A549 (cell line): ENCODE measurements at regions not wholly inside any gene's neighbourhood (a gene's known extent, or its start where the extent isn't known, plus 50 kb on each side); places are given as distances from the start of the nearest gene placed in this dataset.
"Not testable (repeated sequence)": the region's sequence is repeated elsewhere in the genome, so short reads cannot be mapped to it uniquely, and the experiment has no call there.

ENCODE experiments used
- ATAC-seq, 2 experiments: fragments of 200-7000 bp in 1 of 2; fragments of >200 bp in 1 of 2; cut with Nextera tagmentation in 1 of 2; cut with Tn5 transposase in 1 of 2; 3 replicates each; pipeline versions ENCODE4 v1.8.0 to v1.9.1; 2018 to 2020; ENCODE audit warnings: mild to moderate bottlenecking in 1 of 2, moderate library complexity in 1 of 2
- CTCF ChIA-PET: fragments of 300-600 bp; sonication (Branson Sonifier 250); formaldehyde crosslinking; extraction: SDS; loops from one replicate; lab custom pipeline; 2021; ENCODE audit warnings: antibody characterized with exemption, inconsistent platforms; lab: Yijun Ruan, JAX
- POLR2A ChIA-PET: fragments of 350-600 bp; formaldehyde crosslinking; extraction: SDS; loops from one replicate; lab custom pipeline; 2021; ENCODE audit warnings: antibody characterized with exemption, inconsistent platforms; lab: Yijun Ruan, JAX
- DNase-seq, 2 experiments: peaks; one replicate each; pipeline versions ENCODE4 v3.0.0 to v3.0.0-alpha.2; 2011 to 2016; ENCODE audit warnings: low read depth in 1 of 2, low spot score in 1 of 2
- FAIRE-seq: peaks from 2 replicates; lab custom pipeline; 2011; peaks lifted over from hg19 to GRCh38; lab: Jason Lieb, UNC
- H3K27ac ChIP-seq, 2 experiments: fragments of >200 bp; sonication (Bioruptor Twin); formaldehyde crosslinking; 3 replicates each; pipeline ENCODE4 v1.5.1; 2016 to 2017
- H3K4me1 ChIP-seq: fragments of >200 bp; sonication (Bioruptor Twin); formaldehyde crosslinking; 3 replicates; pipeline ENCODE4 v1.6.1; 2016
- H3K4me2 ChIP-seq: fragments of >200 bp; sonication (Bioruptor Twin); formaldehyde crosslinking; 3 replicates; pipeline ENCODE4 v1.6.1; 2016
- H3K4me3 ChIP-seq: fragments of >200 bp; sonication (Bioruptor Twin); formaldehyde crosslinking; 3 replicates; pipeline ENCODE4 v1.5.1; 2016
- H3K9me3 ChIP-seq: fragments of >200 bp; sonication (Bioruptor Twin); formaldehyde crosslinking; 3 replicates; pipeline ENCODE4 v1.6.1; 2016
- E2F6 ChIP-seq: IDR thresholded peaks from 2 replicates; pipeline ENCODE4 v1.6.1; 2012; ENCODE audit warnings: low read depth, borderline replicate concordance
- EHMT2 ChIP-seq: fragments of 200-600 bp; sonication (generic); IDR thresholded peaks from 2 replicates; pipeline ENCODE4 v1.6.1; 2016; ENCODE audit warnings: antibody characterized with exemption, low read depth, mild to moderate bottlenecking, moderate library complexity
- ESRRA ChIP-seq: fragments of 150-350 bp; IDR thresholded peaks from 2 replicates; pipeline ENCODE4 v1.6.1; 2014; ENCODE audit warnings: mild to moderate bottlenecking, low read length, borderline replicate concordance
- HES2 ChIP-seq: fragments of >200 bp; sonication (Bioruptor Twin); formaldehyde crosslinking; IDR thresholded peaks from 2 replicates; pipeline ENCODE4 v1.6.1; 2016
- KDM5A ChIP-seq: fragments of 200-600 bp; sonication (generic); IDR thresholded peaks from 2 replicates; pipeline ENCODE4 v1.6.1; 2016; ENCODE audit warnings: antibody characterized with exemption, mild to moderate bottlenecking
- MAFK ChIP-seq: fragments of 450-650 bp; IDR thresholded peaks from 2 replicates; pipeline ENCODE4 v1.6.1; 2014; ENCODE audit not compliant: partially characterized antibody
- MYC ChIP-seq: IDR thresholded peaks from 2 replicates; pipeline ENCODE4 v1.6.1; 2012; ENCODE audit warnings: mild to moderate bottlenecking, inconsistent platforms, low read length, improper control_type of control experiment, borderline replicate concordance
- POLR2A ChIP-seq: IDR thresholded peaks from 2 replicates; pipeline ENCODE4 v1.6.1; 2012; ENCODE audit warnings: mild to moderate bottlenecking, low read length
- RAD21 ChIP-seq, 2 experiments: fragments of >200 bp in 1 of 2; sonication (Bioruptor Twin) in 1 of 2; formaldehyde crosslinking in 1 of 2; IDR thresholded peaks in 1 of 2; conservative IDR thresholded peaks in 1 of 2; 2 replicates in 1 of 2; 3 replicates in 1 of 2; pipeline ENCODE4 v1.6.1; 2012 to 2018; ENCODE audit warnings: inconsistent platforms in 1 of 2
- RCOR1 ChIP-seq: fragments of 150-350 bp; IDR thresholded peaks from 2 replicates; pipeline ENCODE4 v1.6.1; 2014; ENCODE audit warnings: antibody characterized with exemption, low read length, low read depth
- REST ChIP-seq: fragments of 200-600 bp; sonication (generic); IDR thresholded peaks from 2 replicates; pipeline ENCODE4 v1.6.1; 2016; ENCODE audit warnings: antibody characterized with exemption, mild to moderate bottlenecking, moderate library complexity
- SREBF2 ChIP-seq: fragments of 450-650 bp; IDR thresholded peaks from 2 replicates; pipeline ENCODE4 v1.6.1; 2014; ENCODE audit warnings: mild to moderate bottlenecking, moderate library complexity
- TFCP2L1 ChIP-seq: fragments of 250-450 bp; sonication (Bioruptor Pico); IDR thresholded peaks from 2 replicates; pipeline ENCODE4 v1.5.0; 2021; ENCODE audit warnings: mild to moderate bottlenecking
- TP53 ChIP-seq: fragments of 250-450 bp; sonication (Bioruptor Pico); IDR thresholded peaks from 2 replicates; pipeline ENCODE4 v1.5.0; 2021; ENCODE audit warnings: mild to moderate bottlenecking, moderate library complexity
- USF2 ChIP-seq: fragments of 450-650 bp; IDR thresholded peaks from 2 replicates; pipeline ENCODE4 v1.6.1; 2014; ENCODE audit warnings: antibody characterized with exemption
- ZSCAN20 ChIP-seq: fragments of 250-450 bp; sonication (Bioruptor Pico); IDR thresholded peaks from 2 replicates; pipeline ENCODE4 v1.8.0; 2022; ENCODE audit warnings: mild to moderate bottlenecking, moderate library complexity
- WGBS: methylation state at CpG from one replicate; pipeline ENCODE4 v1.1.6; 2017; ENCODE audit errors: missing lambda C conversion rate; 5-methylcytosine and 5-hydroxymethylcytosine counted together

- no peak for TF ChIP-seq EHMT2
- no peak for TF ChIP-seq MYC
- TF ChIP-seq SREBF2, result no peak
Measured at GRCh38 chr2:184155791-184156190, 442.5 kb upstream of the ZNF804A start (continued).

- CTCF ChIA-PET, result no interaction called here
- POLR2A ChIA-PET, result no interaction called here
- WGBS, result 21% methylated on average over 2 of the region's 2 CpGs
Measured at GRCh38 chr2:184157141-184157540, 441.2 kb upstream of the ZNF804A start.

GRCh38 chr2:184162426-184162825 lies 435.9 kb upstream of the ZNF804A start:
- TF ChIP-seq TFCP2L1 (CRISPR knock-in tag) (no peak), E2F6 (no peak)
- no peak overlapping the region for H3K27ac ChIP-seq
- no peak overlapping the region for H3K4me2 ChIP-seq
- WGBS, result 56% methylated on average over 2 of the region's 2 CpGs
- ChIA-PET CTCF (no interaction called here), POLR2A (no interaction called here)
- ATAC-seq (no peak), DNase-seq (no peak), FAIRE-seq (no peak)
- no peaks in the 10 kb centered on the region for H3K4me1 ChIP-seq
- no peaks in the 10 kb centered on the region for H3K9me3 ChIP-seq
- no peak overlapping the region for H3K4me3 ChIP-seq

More at GRCh38 chr2:184157141-184157540, 441.2 kb upstream of the ZNF804A start:
- H3K27ac ChIP-seq, result no peak overlapping the region
- TF ChIP-seq ZSCAN20 (CRISPR knock-in tag) (no peak), SREBF2 (no peak), KDM5A (no peak), RAD21 (conservative IDR thresholded peaks at IDR 0.05 in 1 of 2, IDR thresholded peaks at IDR 0.05 in 1 of 2) (no peak), USF2 (no peak), RCOR1 (no peak), POLR2A (no peak), MAFK (no peak), HES2 (no peak), REST (no peak), ESRRA (no peak), EHMT2 (no peak), TP53 (CRISPR knock-in tag) (no peak)
- TF ChIP-seq, all 56 proteins: peak for 0
- Histone ChIP-seq H3K4me3 (no peak overlapping the region), H3K4me2 (no peak overlapping the region), H3K4me1 (no peaks in the 10 kb centered on the region), H3K9me3 (no peaks in the 10 kb centered on the region)
- FAIRE-seq (no peak), DNase-seq (no peak), ATAC-seq (no peak)

GRCh38 chr2:184168823-184169222 lies 429.5 kb upstream of the ZNF804A start:
- POLR2A ChIA-PET, H3K4me3 ChIP-seq, H3K4me2 ChIP-seq, ATAC-seq, DNase-seq, H3K9me3 ChIP-seq, H3K4me1 ChIP-seq, FAIRE-seq, H3K27ac ChIP-seq: not testable (repeated sequence)
- CTCF ChIA-PET, result interaction anchor here (0.6 kb wide), 1 partner anchor 45 kb away, joined by 4 read pairs; no protein-coding TSS in a partner anchor
- 67% methylated on average over 5 of the region's 5 CpGs for WGBS
